ENCODE measurements at regions not wholly inside any gene's neighbourhood (a gene's known extent, or its start where the extent isn't known, plus 50 kb on each side); places are given as distances from the start of the nearest gene placed in this dataset.
"Not testable (repeated sequence)": the region's sequence is repeated elsewhere in the genome, so short reads cannot be mapped to it uniquely, and the experiment has no call there.

- intact Hi-C loops (cut with micrococcal nuclease): no loop called here
Observed at GRCh38 chr12:105455261-105455660, 124.8 kb downstream of the C12orf75 start.

GRCh38 chr12:105457026-105457425 is 126.5 kb downstream of the C12orf75 start:
- intact Hi-C loops (cut with micrococcal nuclease): no loop called here

- intact Hi-C loops (cut with micrococcal nuclease): no loop called here
Observed at GRCh38 chr12:105459760-105460330, 129.4 kb downstream of the C12orf75 start.

- intact Hi-C loops (cut with micrococcal nuclease): no loop called here
Observed at GRCh38 chr12:105461271-105461943, 130.9 kb downstream of the C12orf75 start.

GRCh38 chr12:105461944-105462762 is 131.7 kb downstream of the C12orf75 start:
- intact Hi-C loops (cut with micrococcal nuclease): no loop called here

GRCh38 chr12:105462831-105463230 is 132.3 kb downstream of the C12orf75 start:
- intact Hi-C loops (cut with micrococcal nuclease): no loop called here

GRCh38 chr12:105464406-105464805 is 133.9 kb downstream of the C12orf75 start:
- intact Hi-C loops (cut with micrococcal nuclease): no loop called here

GRCh38 chr12:105466231-105466900 is 135.9 kb downstream of the C12orf75 start:
- intact Hi-C loops (cut with micrococcal nuclease): no loop called here

- intact Hi-C loops (cut with micrococcal nuclease): no loop called here
Observed at GRCh38 chr12:105466901-105467598, 136.6 kb downstream of the C12orf75 start.

- intact Hi-C loops (cut with micrococcal nuclease): no loop called here
Observed at GRCh38 chr12:105467710-105468366, 137.3 kb downstream of the C12orf75 start.

- intact Hi-C loops (cut with micrococcal nuclease): no loop called here
Observed at GRCh38 chr12:105468464-105468863, 138.0 kb downstream of the C12orf75 start.

GRCh38 chr12:105469211-105469610 is 138.7 kb downstream of the C12orf75 start:
- intact Hi-C loops (cut with micrococcal nuclease): no loop called here

GRCh38 chr12:105469701-105470100 is 139.2 kb downstream of the C12orf75 start:
- intact Hi-C loops (cut with micrococcal nuclease): no loop called here

GRCh38 chr12:105470102-105470501 is 139.6 kb downstream of the C12orf75 start:
- intact Hi-C loops (cut with micrococcal nuclease): no loop called here

GRCh38 chr12:105470601-105471000 is 140.1 kb downstream of the C12orf75 start:
- intact Hi-C loops (cut with micrococcal nuclease): no loop called here

GRCh38 chr12:105474672-105475071 is 144.2 kb downstream of the C12orf75 start:
- intact Hi-C loops (cut with micrococcal nuclease): no loop called here

- intact Hi-C loops (cut with micrococcal nuclease): no loop called here
Observed at GRCh38 chr12:105476616-105477015, 146.1 kb downstream of the C12orf75 start.

- intact Hi-C loops (cut with micrococcal nuclease): no loop called here
Observed at GRCh38 chr12:105477873-105478272, 147.4 kb downstream of the C12orf75 start.

- intact Hi-C loops (cut with micrococcal nuclease): not testable (repeated sequence)
Observed at GRCh38 chr12:105478788-105479187, 148.3 kb downstream of the C12orf75 start.

GRCh38 chr12:105479710-105480109 is 149.2 kb downstream of the C12orf75 start:
- intact Hi-C loops (cut with micrococcal nuclease): no loop called here

GRCh38 chr12:105480162-105480561 is 149.7 kb downstream of the C12orf75 start:
- intact Hi-C loops (cut with micrococcal nuclease): no loop called here
